Smooth muscle cell (in vitro differentiated cells): ENCODE measurements at regions not wholly inside any gene's neighbourhood (a gene's known extent, or its start where the extent isn't known, plus 50 kb on each side); places are given as distances from the start of the nearest gene placed in this dataset.

ENCODE experiments used
- DNase-seq: peaks from one replicate; lab custom pipeline; 2025; ENCODE audit not compliant: unreplicated experiment; lab: John Stamatoyannopoulos, UW
- H2AFZ ChIP-seq: fragments of 200-600 bp; sonication (generic); 2 replicates; pipeline ENCODE4 v1.6.0; 2016; ENCODE audit warnings: antibody characterized with exemption, low read depth, mild to moderate bottlenecking
- H3F3A ChIP-seq: fragments of 200-600 bp; sonication (generic); 2 replicates; pipeline ENCODE4 v1.6.0; 2017; ENCODE audit warnings: antibody characterized with exemption, low read depth
- H3K27ac ChIP-seq: fragments of 200-600 bp; sonication (generic); 2 replicates; pipeline ENCODE4 v1.5.1; 2016; ENCODE audit warnings: low read depth, mild to moderate bottlenecking
- H3K27me3 ChIP-seq: fragments of 200-600 bp; sonication (generic); 2 replicates; pipeline ENCODE4 v1.6.1; 2016; ENCODE audit warnings: low read depth, mild to moderate bottlenecking
- H3K36me3 ChIP-seq: fragments of 200-600 bp; sonication (generic); 2 replicates; pipeline ENCODE4 v1.5.1; 2016; ENCODE audit warnings: low read depth
- H3K4me1 ChIP-seq: fragments of 200-600 bp; sonication (generic); 2 replicates; pipeline ENCODE4 v1.5.1; 2016; ENCODE audit warnings: low read depth
- H3K4me2 ChIP-seq: fragments of 200-600 bp; sonication (generic); 2 replicates; pipeline ENCODE4 v1.6.0; 2016; ENCODE audit warnings: mild to moderate bottlenecking
- H3K4me3 ChIP-seq: fragments of 200-600 bp; sonication (generic); 2 replicates; pipeline ENCODE4 v1.5.1; 2016; ENCODE audit warnings: mild to moderate bottlenecking
- H3K79me2 ChIP-seq: fragments of 200-600 bp; sonication (generic); 2 replicates; pipeline ENCODE4 v1.6.0; 2016; ENCODE audit warnings: low read depth, mild to moderate bottlenecking
- H3K9ac ChIP-seq: fragments of 200-600 bp; sonication (generic); 2 replicates; pipeline ENCODE4 v1.6.0; 2016; ENCODE audit warnings: low read depth
- H3K9me3 ChIP-seq: fragments of 200-600 bp; sonication (generic); replicated peaks from 2 replicates; pipeline ENCODE4 v1.5.1; 2016; ENCODE audit warnings: low read depth
- H4K20me1 ChIP-seq: fragments of 200-600 bp; sonication (generic); 2 replicates; pipeline ENCODE4 v1.6.0; 2016; ENCODE audit warnings: low read depth
- CTCF ChIP-seq: fragments of 200-600 bp; sonication (generic); IDR thresholded peaks from 2 replicates; pipeline ENCODE4 v1.5.1; 2017; ENCODE audit warnings: borderline replicate concordance, mild to moderate bottlenecking, antibody characterized with exemption; ENCODE audit not compliant: insufficient read depth, poor library complexity, severe bottlenecking
- WGBS: methylation state at CpG from one replicate; pipeline ENCODE4 v1.1.7; 2016; ENCODE audit warnings: low lambda C conversion rate; 5-methylcytosine and 5-hydroxymethylcytosine counted together

GRCh38 chr10:28385748-28386502, 83.1 kb upstream of the MPP7 start:
- Histone ChIP-seq H3K36me3 (no peaks in the 10 kb centered on the region), H3K4me2 (no peak overlapping the region), H4K20me1 (no peaks in the 10 kb centered on the region), H3K27me3 (no peaks in the 10 kb centered on the region), H3F3A (no peaks in the 10 kb centered on the region), H3K9me3 (no peaks in the 10 kb centered on the region), H3K27ac (no peak overlapping the region), H3K4me1 (no peaks in the 10 kb centered on the region), H3K9ac (no peak overlapping the region), H3K79me2 (no peaks in the 10 kb centered on the region), H2AFZ (no peak overlapping the region), H3K4me3 (no peak overlapping the region)
- TF ChIP-seq CTCF, result no peak
- 81% methylated on average over 6 of the region's 6 CpGs for WGBS
- no peak for DNase-seq

GRCh38 chr10:28386503-28386868, 83.6 kb upstream of the MPP7 start:
- DNase-seq, result no peak
- Histone ChIP-seq H3K27ac (no peak overlapping the region), H3K27me3 (no peaks in the 10 kb centered on the region), H3K9ac (no peak overlapping the region), H3F3A (no peaks in the 10 kb centered on the region), H3K79me2 (no peaks in the 10 kb centered on the region), H3K4me1 (no peaks in the 10 kb centered on the region), H3K9me3 (no peaks in the 10 kb centered on the region), H4K20me1 (no peaks in the 10 kb centered on the region), H3K36me3 (no peaks in the 10 kb centered on the region), H3K4me3 (no peak overlapping the region), H2AFZ (no peak overlapping the region), H3K4me2 (no peak overlapping the region)
- TF ChIP-seq CTCF, result no peak
- 87% methylated on average over 4 of the region's 4 CpGs for WGBS

- Histone ChIP-seq H3K27me3 (no peaks in the 10 kb centered on the region), H3F3A (no peaks in the 10 kb centered on the region), H3K9ac (no peak overlapping the region), H3K4me2 (no peak overlapping the region), H3K4me3 (no peak overlapping the region), H3K4me1 (no peaks in the 10 kb centered on the region), H4K20me1 (no peaks in the 10 kb centered on the region), H3K9me3 (no peaks in the 10 kb centered on the region), H3K27ac (no peak overlapping the region), H2AFZ (no peak overlapping the region), H3K36me3 (no peaks in the 10 kb centered on the region), H3K79me2 (no peaks in the 10 kb centered on the region)
- WGBS, result 87% methylated on average over 7 of the region's 7 CpGs
- DNase-seq, result no peak
- TF ChIP-seq CTCF, result no peak
Measured at GRCh38 chr10:28387140-28387539, 84.3 kb upstream of the MPP7 start.

- H2AFZ ChIP-seq, result no peak overlapping the region
- WGBS, result 86% methylated on average over 5 of the region's 5 CpGs
- H3K79me2 ChIP-seq, result no peaks in the 10 kb centered on the region
Measured at GRCh38 chr10:28391283-28391682, 88.4 kb upstream of the MPP7 start.

More at GRCh38 chr10:28391283-28391682, 88.4 kb upstream of the MPP7 start:
- TF ChIP-seq CTCF, result no peak
- Histone ChIP-seq H3F3A (no peaks in the 10 kb centered on the region), H4K20me1 (no peaks in the 10 kb centered on the region), H3K4me2 (no peak overlapping the region), H3K9me3 (no peaks in the 10 kb centered on the region), H3K4me3 (no peak overlapping the region), H3K9ac (no peak overlapping the region), H3K27me3 (peaks cover 2% of the 10 kb centered on the region), H3K4me1 (no peaks in the 10 kb centered on the region), H3K36me3 (no peaks in the 10 kb centered on the region), H3K27ac (no peak overlapping the region)
- no peak for DNase-seq
